Smooth muscle cell (in vitro differentiated cells): ENCODE measurements at regions not wholly inside any gene's neighbourhood (a gene's known extent, or its start where the extent isn't known, plus 50 kb on each side); places are given as distances from the start of the nearest gene placed in this dataset.
A peak's percentile ranks its signal among the peaks of the same experiment; 100 is the strongest.

Experiments used
- DNase-seq: peaks from one replicate; lab custom pipeline; 2025; ENCODE audit not compliant: unreplicated experiment; lab: John Stamatoyannopoulos, UW
- H2AFZ ChIP-seq: fragments of 200-600 bp; sonication (generic); 2 replicates; pipeline ENCODE4 v1.6.0; 2016; ENCODE audit warnings: antibody characterized with exemption, low read depth, mild to moderate bottlenecking
- H3F3A ChIP-seq: fragments of 200-600 bp; sonication (generic); 2 replicates; pipeline ENCODE4 v1.6.0; 2017; ENCODE audit warnings: antibody characterized with exemption, low read depth
- H3K27ac ChIP-seq: fragments of 200-600 bp; sonication (generic); 2 replicates; pipeline ENCODE4 v1.5.1; 2016; ENCODE audit warnings: low read depth, mild to moderate bottlenecking
- H3K27me3 ChIP-seq: fragments of 200-600 bp; sonication (generic); 2 replicates; pipeline ENCODE4 v1.6.1; 2016; ENCODE audit warnings: low read depth, mild to moderate bottlenecking
- H3K36me3 ChIP-seq: fragments of 200-600 bp; sonication (generic); 2 replicates; pipeline ENCODE4 v1.5.1; 2016; ENCODE audit warnings: low read depth
- H3K4me1 ChIP-seq: fragments of 200-600 bp; sonication (generic); 2 replicates; pipeline ENCODE4 v1.5.1; 2016; ENCODE audit warnings: low read depth
- H3K4me2 ChIP-seq: fragments of 200-600 bp; sonication (generic); 2 replicates; pipeline ENCODE4 v1.6.0; 2016; ENCODE audit warnings: mild to moderate bottlenecking
- H3K4me3 ChIP-seq: fragments of 200-600 bp; sonication (generic); 2 replicates; pipeline ENCODE4 v1.5.1; 2016; ENCODE audit warnings: mild to moderate bottlenecking
- H3K79me2 ChIP-seq: fragments of 200-600 bp; sonication (generic); 2 replicates; pipeline ENCODE4 v1.6.0; 2016; ENCODE audit warnings: low read depth, mild to moderate bottlenecking
- H3K9ac ChIP-seq: fragments of 200-600 bp; sonication (generic); 2 replicates; pipeline ENCODE4 v1.6.0; 2016; ENCODE audit warnings: low read depth
- H3K9me3 ChIP-seq: fragments of 200-600 bp; sonication (generic); replicated peaks from 2 replicates; pipeline ENCODE4 v1.5.1; 2016; ENCODE audit warnings: low read depth
- H4K20me1 ChIP-seq: fragments of 200-600 bp; sonication (generic); 2 replicates; pipeline ENCODE4 v1.6.0; 2016; ENCODE audit warnings: low read depth
- CTCF ChIP-seq: fragments of 200-600 bp; sonication (generic); IDR thresholded peaks from 2 replicates; pipeline ENCODE4 v1.5.1; 2017; ENCODE audit warnings: borderline replicate concordance, mild to moderate bottlenecking, antibody characterized with exemption; ENCODE audit not compliant: insufficient read depth, poor library complexity, severe bottlenecking
- WGBS: methylation state at CpG from one replicate; pipeline ENCODE4 v1.1.7; 2016; ENCODE audit warnings: low lambda C conversion rate; 5-methylcytosine and 5-hydroxymethylcytosine counted together

- Histone ChIP-seq H3F3A (no peaks in the 10 kb centered on the region), H3K4me3 (no peak overlapping the region), H3K79me2 (no peaks in the 10 kb centered on the region), H3K27ac (no peak overlapping the region), H3K9ac (no peak overlapping the region), H2AFZ (no peak overlapping the region), H3K36me3 (no peaks in the 10 kb centered on the region), H3K27me3 (no peaks in the 10 kb centered on the region), H3K4me2 (no peak overlapping the region), H3K4me1 (no peaks in the 10 kb centered on the region), H3K9me3 (no peaks in the 10 kb centered on the region), H4K20me1 (no peaks in the 10 kb centered on the region)
- DNase-seq = no peak
- TF ChIP-seq CTCF = no peak
- WGBS = 57% methylated on average over 5 of the region's 5 CpGs
Measured at GRCh38 chr2:223365158-223365679, 236.9 kb downstream of the SCG2 start.

- no peak overlapping the region for H3K27ac ChIP-seq
- no peak for DNase-seq
- H4K20me1 ChIP-seq = no peaks in the 10 kb centered on the region
- H3K4me2 ChIP-seq = no peak overlapping the region
- H3K9ac ChIP-seq = no peak overlapping the region
- 88% methylated on average over 5 of the region's 5 CpGs for WGBS
- TF ChIP-seq CTCF = no peak
- H3K27me3 ChIP-seq = no peaks in the 10 kb centered on the region
- H2AFZ ChIP-seq = no peak overlapping the region
- H3K36me3 ChIP-seq = no peaks in the 10 kb centered on the region
- no peaks in the 10 kb centered on the region for H3K79me2 ChIP-seq
- H3K4me1 ChIP-seq = no peaks in the 10 kb centered on the region
- no peak overlapping the region for H3K4me3 ChIP-seq
- H3K9me3 ChIP-seq = no peaks in the 10 kb centered on the region
- no peaks in the 10 kb centered on the region for H3F3A ChIP-seq
Measured at GRCh38 chr2:223366566-223366965, 235.6 kb downstream of the SCG2 start.

- no peaks in the 10 kb centered on the region for H3K36me3 ChIP-seq
- H4K20me1 ChIP-seq = no peaks in the 10 kb centered on the region
- TF ChIP-seq CTCF = no peak
- H3K4me2 ChIP-seq = no peak overlapping the region
- H3K4me1 ChIP-seq = no peaks in the 10 kb centered on the region
- H2AFZ ChIP-seq = peak overlapping the region; percentile 2
- H3K4me3 ChIP-seq = no peak overlapping the region
- H3K27me3 ChIP-seq = no peaks in the 10 kb centered on the region
- WGBS = 58% methylated on average over 2 of the region's 2 CpGs
- H3K27ac ChIP-seq = no peak overlapping the region
- no peak overlapping the region for H3K9ac ChIP-seq
- no peaks in the 10 kb centered on the region for H3K79me2 ChIP-seq
- no peaks in the 10 kb centered on the region for H3F3A ChIP-seq
- DNase-seq = no peak
- no peaks in the 10 kb centered on the region for H3K9me3 ChIP-seq
Measured at GRCh38 chr2:223368481-223368880, 233.7 kb downstream of the SCG2 start.

GRCh38 chr2:223369889-223370288 is 232.3 kb downstream of the SCG2 start:
- Histone ChIP-seq H2AFZ (no peak overlapping the region), H3K27ac (no peak overlapping the region), H3K4me1 (no peaks in the 10 kb centered on the region), H3F3A (no peaks in the 10 kb centered on the region), H3K9me3 (no peaks in the 10 kb centered on the region), H3K4me2 (no peak overlapping the region), H3K9ac (no peak overlapping the region), H3K4me3 (no peak overlapping the region), H3K79me2 (no peaks in the 10 kb centered on the region), H3K36me3 (no peaks in the 10 kb centered on the region), H3K27me3 (no peaks in the 10 kb centered on the region), H4K20me1 (no peaks in the 10 kb centered on the region)
- no peak for TF ChIP-seq CTCF
- no peak for DNase-seq
- 52% methylated on average over 3 of the region's 3 CpGs for WGBS
